K562 (cell line): ENCODE measurements at regions not wholly inside any gene's neighbourhood (a gene's known extent, or its start where the extent isn't known, plus 50 kb on each side); places are given as distances from the start of the nearest gene placed in this dataset.

Experiments
- ATAC-seq: fragments of 200-7000 bp; cut with Tn5 transposase; 3 replicates; pipeline ENCODE4 v1.9.1; 2020; ENCODE audit warnings: moderate library complexity
- BruUV-seq: library from RNA; stranded (reverse); fragments of 400-500 nt; replicated peaks from 2 replicates; lab custom pipeline; 2021; lab: Mats Ljungman, UMichigan
- CTCF ChIA-PET: fragments of 300-600 bp; formaldehyde crosslinking; extraction: SDS; loops from one replicate; lab custom pipeline; 2021; ENCODE audit warnings: low intra/inter-chr PET ratio; lab: Yijun Ruan, JAX
- POLR2A ChIA-PET: fragments of 300-600, 350-650 bp; sonication (Branson Sonifier 250); formaldehyde crosslinking; extraction: SDS; loops from one replicate; lab custom pipeline; 2021; ENCODE audit warnings: antibody characterized with exemption, inconsistent platforms; lab: Yijun Ruan, JAX
- DNase-seq, 4 experiments: peaks; one replicate each; pipeline versions ENCODE4 v3.0.0 to v3.0.0-alpha.2; 2011 to 2018; ENCODE audit warnings: low spot score in 3 of 4, mixed read lengths in 3 of 4; ENCODE audit errors: extremely low read depth in 1 of 4
- FAIRE-seq: peaks from 2 replicates; lab custom pipeline; 2011; peaks lifted over from hg19 to GRCh38; lab: Jason Lieb, UNC
- H2AFZ ChIP-seq: 2 replicates; pipeline ENCODE4 v1.6.0; 2011; ENCODE audit warnings: low read depth, low read length, control low read depth, inconsistent platforms
- H3K27ac ChIP-seq: fragments of 200-600 bp; 3 replicates; pipeline ENCODE4 v1.8.0; 2011; ENCODE audit warnings: low read depth, mild to moderate bottlenecking, control low read depth, inconsistent platforms, low read length, moderate library complexity, mixed read lengths; ENCODE audit errors: extremely low read depth
- H3K27me3 ChIP-seq, 2 experiments: fragments of 300-600 bp in 1 of 2; 2 replicates in 1 of 2; 3 replicates in 1 of 2; pipeline versions ENCODE4 v1.6.0 to v1.8.0; 2011; ENCODE audit warnings: inconsistent platforms in 2 of 2, low read length in 2 of 2, mild to moderate bottlenecking in 1 of 2, mixed read lengths in 1 of 2, moderate library complexity in 1 of 2; ENCODE audit not compliant: control insufficient read depth in 2 of 2, insufficient read depth in 2 of 2
- H3K36me3 ChIP-seq: fragments of 300-600 bp; 3 replicates; pipeline ENCODE4 v1.8.0; 2011; ENCODE audit warnings: mild to moderate bottlenecking, low read length, inconsistent platforms; ENCODE audit not compliant: control insufficient read depth, insufficient read depth
- H3K4me1 ChIP-seq, 2 experiments: fragments of 200-600 bp in 1 of 2; replicated peaks in 1 of 2; 2 replicates in 1 of 2; 3 replicates in 1 of 2; pipeline versions ENCODE4 v1.5.1 to v1.8.0; 2011; ENCODE audit warnings: inconsistent platforms in 2 of 2, low read length in 2 of 2, mild to moderate bottlenecking in 1 of 2, mixed read lengths in 1 of 2, moderate library complexity in 1 of 2; ENCODE audit not compliant: control insufficient read depth in 2 of 2, insufficient read depth in 2 of 2
- H3K4me2 ChIP-seq: 2 replicates; pipeline ENCODE4 v1.6.1; 2011; ENCODE audit warnings: low read length, control low read depth, inconsistent platforms, mixed read lengths; ENCODE audit not compliant: insufficient read depth
- H3K4me3 ChIP-seq: fragments of 200-600 bp; sonication (generic), shearing (Covaris generic); 2 replicates; pipeline ENCODE4 v1.5.1; 2016; ENCODE audit warnings: control low read depth, inconsistent platforms
- H3K79me2 ChIP-seq: fragments of 200-600 bp; 3 replicates; pipeline ENCODE4 v1.8.0; 2011; ENCODE audit warnings: low read length, inconsistent platforms; ENCODE audit not compliant: control insufficient read depth, insufficient read depth
- H3K9ac ChIP-seq, 2 experiments: 2 replicates each; pipeline versions ENCODE4 v1.6.0 to v1.6.1; 2011; ENCODE audit warnings: low read depth in 2 of 2, low read length in 2 of 2, control low read depth in 1 of 2, inconsistent platforms in 1 of 2, mild to moderate bottlenecking in 1 of 2, mixed read lengths in 1 of 2; ENCODE audit not compliant: insufficient read depth in 1 of 2
- H3K9me1 ChIP-seq: one replicate; pipeline ENCODE4 v1.6.0; 2011; ENCODE audit warnings: inconsistent platforms, mild to moderate bottlenecking, low read length, moderate library complexity; ENCODE audit not compliant: control insufficient read depth, insufficient read depth
- H3K9me3 ChIP-seq: replicated peaks from 2 replicates; pipeline ENCODE4 v1.5.1; 2011; ENCODE audit warnings: low read depth, low read length, inconsistent platforms; ENCODE audit not compliant: control insufficient read depth, insufficient read depth
- H4K20me1 ChIP-seq: replicated peaks from 2 replicates; pipeline ENCODE4 v1.6.1; 2011; ENCODE audit warnings: low read length, inconsistent platforms, mixed read lengths; ENCODE audit not compliant: control insufficient read depth, insufficient read depth
- E2F3 ChIP-seq: fragments of 250-450 bp; sonication (Bioruptor Pico); IDR thresholded peaks from 2 replicates; pipeline ENCODE4 v1.4.0; 2020; ENCODE audit warnings: mild to moderate bottlenecking
- FOS ChIP-seq: IDR thresholded peaks from 3 replicates; pipeline ENCODE4 v1.6.1; 2011; ENCODE audit not compliant: insufficient read length; ENCODE audit errors: extremely low read depth
- POLR2AphosphoS5 ChIP-seq: IDR thresholded peaks from 2 replicates; pipeline ENCODE4 v1.6.1; 2011; ENCODE audit warnings: mild to moderate bottlenecking, low read depth, low read length, moderate library complexity; ENCODE audit not compliant: control insufficient read depth, insufficient read depth
- RBM14 ChIP-seq: fragments of 200-400 bp; formaldehyde crosslinking; IDR thresholded peaks from 2 replicates; pipeline ENCODE4 v1.6.1; 2018; ENCODE audit warnings: low read depth, mild to moderate bottlenecking, low read length, moderate library complexity, borderline replicate concordance; ENCODE audit not compliant: insufficient read depth
- ZFPM2 ChIP-seq: fragments of 250-450 bp; sonication (Bioruptor Pico); IDR thresholded peaks from 2 replicates; pipeline ENCODE4 v1.5.1; 2022; ENCODE audit warnings: mild to moderate bottlenecking
- WGBS: fragments of 100-300 bp; shearing (Covaris generic); methylation state at CpG from one replicate; pipeline ENCODE4 v1.1.6; 2016; ENCODE audit warnings: low coverage, mixed read lengths; ENCODE audit not compliant: insufficient coverage; ENCODE audit errors: missing lambda C conversion rate; 5-methylcytosine and 5-hydroxymethylcytosine counted together
- in situ Hi-C: fragments of 300-500 bp; cut with MboI; formaldehyde crosslinking; loops from 4 replicates; pipeline ENCODE4 v1.15.0; 2018; ENCODE audit warnings: inconsistent platforms, mixed read lengths
- intact Hi-C: fragments of 100-400 bp; cut with micrococcal nuclease; formaldehyde crosslinking; loops from 2 replicates; pipeline ENCODE4 v1.14.2; 2022

- ChIA-PET POLR2A (no interaction called here), CTCF (interaction anchor here (0.7 kb wide), 1 partner anchor 126 kb away, joined by 3 read pairs; no protein-coding TSS in a partner anchor)
- Histone ChIP-seq H3K4me2 (no peak overlapping the region), H2AFZ (no peak overlapping the region), H3K27me3 (no peaks in the 10 kb centered on the region), H3K9ac (no peak overlapping the region), H3K4me1 (no peaks in the 10 kb centered on the region), H3K36me3 (no peaks in the 10 kb centered on the region), H4K20me1 (no peaks in the 10 kb centered on the region), H3K79me2 (no peaks in the 10 kb centered on the region), H3K9me3 (no peaks in the 10 kb centered on the region; the same call in 1 of the 2 replicates), H3K9me1 (no peaks in the 10 kb centered on the region), H3K4me3 (no peak overlapping the region), H3K27ac (no peak overlapping the region)
- intact Hi-C loops (no loop called here), in situ Hi-C loops (no loop called here)
- no peak for TF ChIP-seq E2F3 (CRISPR knock-in tag)
- no peak for TF ChIP-seq RBM14
- ATAC-seq: no peak
- no peak for DNase-seq
- no peak for FAIRE-seq
- WGBS: 0% methylated on average over 1 of the region's 1 CpG
- no TSS peak for BruUV-seq
Observed at GRCh38 chr5:26014206-26014605, 1024.2 kb downstream of the CDH9 start.

DNA sequence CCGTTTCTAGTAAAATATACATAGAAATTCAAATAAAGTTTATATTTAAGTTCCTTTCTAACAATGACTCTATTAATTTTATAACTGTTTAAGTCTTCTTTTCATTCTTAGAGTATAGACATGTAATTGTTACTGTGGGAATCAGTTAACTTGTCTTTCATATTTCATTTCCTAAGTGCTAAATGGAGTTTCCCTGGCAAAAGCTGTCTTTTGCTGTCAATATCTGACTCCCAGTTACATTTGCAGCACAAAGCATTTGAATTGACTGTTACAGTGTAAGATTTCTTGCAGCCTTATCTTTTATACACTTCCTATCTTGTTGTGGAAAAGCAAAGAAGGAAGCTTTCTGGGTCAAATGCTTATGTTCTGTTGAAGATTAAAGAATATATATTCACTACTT lies 1026.3 kb downstream of the CDH9 start:
- POLR2A ChIA-PET: no interaction called here
- H3K36me3 ChIP-seq: no peaks in the 10 kb centered on the region
- H3K4me1 ChIP-seq: no peaks in the 10 kb centered on the region
- no peak overlapping the region for H3K9ac ChIP-seq
- DNase-seq: no peak
- no peaks in the 10 kb centered on the region; the same call in 1 of the 2 replicates for H3K9me3 ChIP-seq
- H3K4me2 ChIP-seq: no peak overlapping the region
- FAIRE-seq: no peak
- H4K20me1 ChIP-seq: no peaks in the 10 kb centered on the region
- H3K27ac ChIP-seq: no peak overlapping the region
- no peak overlapping the region for H2AFZ ChIP-seq
- H3K9me1 ChIP-seq: no peaks in the 10 kb centered on the region
- TF ChIP-seq ZFPM2 (CRISPR knock-in tag) (no peak), FOS (no peak), POLR2AphosphoS5 (no peak)
- TF ChIP-seq, all 486 proteins: peak for 0
- Histone ChIP-seq H3K4me3 (no peak overlapping the region), H3K79me2 (no peaks in the 10 kb centered on the region), H3K27me3 (no peaks in the 10 kb centered on the region)
- in situ Hi-C loops: no loop called here
- BruUV-seq: no TSS peak
- 4% methylated on average over 1 of the region's 1 CpG for WGBS
- ATAC-seq: no peak
- CTCF ChIA-PET: no interaction called here
- intact Hi-C loops: no loop called here
